ENCODE measurements at regions not wholly inside any gene's neighbourhood (a gene's known extent, or its start where the extent isn't known, plus 50 kb on each side); places are given as distances from the start of the nearest gene placed in this dataset.

- DNase-seq: no peak
These were observed 625.2 kb upstream of the CELF2 start for GRCh38 chr10:10392511-10392910.

GRCh38 chr10:10394933-10395658 lies 622.6 kb upstream of the CELF2 start:
- no peak for DNase-seq

GRCh38 chr10:10396601-10397000 lies 621.1 kb upstream of the CELF2 start:
- DNase-seq: no peak

GRCh38 chr10:10397906-10398305 lies 619.8 kb upstream of the CELF2 start:
- DNase-seq: no peak

GRCh38 chr10:10403762-10404161 lies 613.9 kb upstream of the CELF2 start:
- DNase-seq: no peak

- no peak for DNase-seq
These were observed 600.0 kb upstream of the CELF2 start for GRCh38 chr10:10417671-10418070.

GRCh38 chr10:10418387-10418786 lies 599.3 kb upstream of the CELF2 start:
- DNase-seq: no peak

GRCh38 chr10:10421071-10421470 lies 596.6 kb upstream of the CELF2 start:
- DNase-seq: no peak

- no peak for DNase-seq
These were observed 586.1 kb upstream of the CELF2 start for GRCh38 chr10:10431422-10432066.

GRCh38 chr10:10432296-10433035 lies 585.2 kb upstream of the CELF2 start:
- DNase-seq: no peak

GRCh38 chr10:10434312-10434711 lies 583.4 kb upstream of the CELF2 start:
- no peak for DNase-seq

GRCh38 chr10:10437886-10438285 lies 579.8 kb upstream of the CELF2 start:
- no peak for DNase-seq

- DNase-seq: no peak
These were observed 579.2 kb upstream of the CELF2 start for GRCh38 chr10:10438335-10439100.

- no peak for DNase-seq
These were observed 560.8 kb upstream of the CELF2 start for GRCh38 chr10:10456856-10457255.

- no peak for DNase-seq
These were observed 557.2 kb upstream of the CELF2 start for GRCh38 chr10:10460451-10460850.

- no peak for DNase-seq
These were observed 555.3 kb upstream of the CELF2 start for GRCh38 chr10:10462151-10462941.

- no peak for DNase-seq
These were observed 545.9 kb upstream of the CELF2 start for GRCh38 chr10:10471758-10472157.

- no peak for DNase-seq
These were observed 541.9 kb upstream of the CELF2 start for GRCh38 chr10:10475812-10476211.

GRCh38 chr10:10477844-10478243 lies 539.8 kb upstream of the CELF2 start:
- no peak for DNase-seq

- DNase-seq: no peak
These were observed 538.2 kb upstream of the CELF2 start for GRCh38 chr10:10479465-10479864.

- DNase-seq: no peak
These were observed 535.1 kb upstream of the CELF2 start for GRCh38 chr10:10482613-10483012.

GRCh38 chr10:10489076-10489475 lies 528.6 kb upstream of the CELF2 start:
- no peak for DNase-seq
